ENCODE measurements at regions not wholly inside any gene's neighbourhood (a gene's known extent, or its start where the extent isn't known, plus 50 kb on each side); places are given as distances from the start of the nearest gene placed in this dataset.

DNA sequence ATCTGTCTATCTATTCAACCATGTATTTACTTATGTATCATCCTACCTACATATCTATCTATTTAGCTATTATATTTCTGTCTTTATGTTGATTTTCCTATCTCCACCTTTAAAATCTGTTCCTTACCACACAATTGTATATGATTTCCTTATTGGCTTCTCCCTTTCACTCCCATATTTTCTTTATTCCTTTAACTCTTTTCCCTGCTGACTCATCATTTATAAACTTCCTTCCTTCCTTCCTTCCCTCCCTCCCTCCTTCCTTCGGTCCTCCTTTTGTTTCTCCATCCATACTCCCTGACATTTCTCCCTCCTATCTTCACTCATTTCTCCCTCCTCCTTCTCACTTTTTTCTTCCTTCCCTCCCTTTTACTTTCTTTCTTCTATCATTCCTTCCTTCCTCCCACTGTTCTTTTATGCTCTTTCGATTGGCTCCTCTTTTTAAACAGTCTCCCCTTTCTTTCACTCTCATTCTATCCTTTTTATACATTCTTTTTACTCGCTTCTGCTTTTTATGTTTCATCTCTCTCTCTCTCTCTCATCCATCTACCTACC, 100.3 kb downstream of the RBMX2 start:
- Histone ChIP-seq H3K23me2 (ENCODE audit: low read depth, low read length) (no peaks in the 10 kb centered on the region), H3K56ac (replicated peaks; ENCODE audit: insufficient read length, low read depth, low read length) (no peak overlapping the region), H3K4me3 (ENCODE audit: extremely low read depth in 1 of 4, insufficient read depth in 2 of 4, low read depth in 3 of 4, low read length in 4 of 4) (no peak overlapping the region), H4K8ac (ENCODE audit: extremely low read depth, insufficient read depth, low read length) (no peak overlapping the region), H2AFZ (ENCODE audit: low read length) (no peak overlapping the region), H4K91ac (replicated peaks; ENCODE audit: insufficient read length, low read length) (no peak overlapping the region), H2BK12ac (ENCODE audit: low read depth, low read length) (no peak overlapping the region), H3K4me2 (ENCODE audit: insufficient read depth in 1 of 2, low read depth in 2 of 2, low read length in 2 of 2) (no peak overlapping the region), H3K18ac (ENCODE audit: extremely low read depth, low read length) (no peak overlapping the region), H3K4ac (replicated peaks; ENCODE audit: insufficient read length, low read depth, low read length) (no peak overlapping the region), H2BK120ac (replicated peaks; ENCODE audit: low read depth, low read length) (no peak overlapping the region), H3K4me1 (replicated peaks in 1 of 4; ENCODE audit: control insufficient read depth in 3 of 4, insufficient read depth in 4 of 4, low read length in 3 of 4) (0 out of 7 replicates have a peak, but pooled peaks cover 0 to 2% (median 0%) of the 10 kb centered on the region in 4 experiments), H3K79me1 (ENCODE audit: low read depth, low read length) (no peaks in the 10 kb centered on the region), H4K20me1 (replicated peaks in 1 of 2; ENCODE audit: control insufficient read depth in 1 of 2, insufficient read depth in 2 of 2, low read length in 2 of 2) (no peaks in the 10 kb centered on the region), H4K5ac (ENCODE audit: insufficient read length, low read depth, low read length) (no peak overlapping the region), H3K14ac (ENCODE audit: insufficient read length) (no peak overlapping the region), H2BK15ac (ENCODE audit: low read length) (no peak overlapping the region), H3K36me3 (ENCODE audit: control insufficient read depth in 2 of 4, insufficient read depth in 4 of 4, low read length in 3 of 4) (no peaks in the 10 kb centered on the region), H3K23ac (ENCODE audit: insufficient read length) (no peak overlapping the region), H3K9me3 (ENCODE audit: insufficient read depth in 2 of 2, low read depth in 1 of 2, low read length in 1 of 2) (no peaks in the 10 kb centered on the region), H3K27ac (ENCODE audit: low read depth, low read length) (no peak overlapping the region), H3K27me3 (replicated peaks in 1 of 4; ENCODE audit: control insufficient read depth in 3 of 4, extremely low read depth in 1 of 4, insufficient read depth in 3 of 4, low read length in 3 of 4) (no peaks in the 10 kb centered on the region), H2AK5ac (ENCODE audit: low read depth, low read length) (no peak overlapping the region), H2BK5ac (ENCODE audit: low read depth, low read length) (no peak overlapping the region), H3K9ac (replicated peaks in 1 of 4; ENCODE audit: extremely low read depth in 1 of 4, low read depth in 3 of 4, low read length in 3 of 4) (no peak overlapping the region), H3K79me2 (ENCODE audit: control insufficient read depth in 1 of 2, insufficient read depth in 2 of 2, low read length in 2 of 2) (no peaks in the 10 kb centered on the region), H2BK20ac (ENCODE audit: low read length) (no peak overlapping the region)
- POLR2A ChIA-PET (ENCODE audit: partially characterized antibody) = no interaction called here
- no peak for FAIRE-seq
- CTCF ChIA-PET (ENCODE audit: partially characterized antibody) = no interaction called here
- TF ChIP-seq CHD1 (IDR thresholded peaks at IDR 0.05; ENCODE audit: low read depth, low read length) = no peak
- TF ChIP-seq MAFK (IDR thresholded peaks at IDR 0.05; ENCODE audit: low read depth, low read length) = peak; percentile 38; the same call in 1 of the 2 replicates
- 78 to 100% methylated on average over 3 of the region's 3 CpGs for WGBS, 2 experiments (ENCODE audit: extremely low coverage in 1 of 2, insufficient coverage in 1 of 2, insufficient read length in 1 of 2, insufficient replicate concordance in 2 of 2, low coverage in 1 of 2, low lambda C conversion rate in 2 of 2, missing lambda C conversion rate in 1 of 2)
- DNase-seq (ENCODE audit: low read depth in 1 of 2, low spot score in 2 of 2) = no peak
